ENCODE measurements at regions not wholly inside any gene's neighbourhood (a gene's known extent, or its start where the extent isn't known, plus 50 kb on each side); places are given as distances from the start of the nearest gene placed in this dataset.

- TF ChIP-seq CTCF (IDR thresholded peaks at IDR 0.05; ENCODE audit: insufficient read depth, low read depth, low read length) (no peak), EZH2 (IDR thresholded peaks at IDR 0.05; ENCODE audit: insufficient read depth, low read length) (no peak)
Measured at GRCh38 chr12:85562765-85563164, 273.4 kb downstream of the RASSF9 start.

All from astrocyte (in vitro differentiated cells and primary cell).